CD4-positive, alpha-beta T cell (primary cell): ENCODE measurements at regions not wholly inside any gene's neighbourhood (a gene's known extent, or its start where the extent isn't known, plus 50 kb on each side); places are given as distances from the start of the nearest gene placed in this dataset.

Experiments
- ATAC-seq: fragments of 200-7000 bp; cut with Tn5 transposase; one replicate; pipeline ENCODE4 v1.10.0; 2022; ENCODE audit warnings: mild to moderate bottlenecking; ENCODE audit not compliant: poor library complexity
- CTCF ChIA-PET: fragments of 350-600 bp; sonication (Branson Sonifier 250); formaldehyde crosslinking; loops from one replicate; lab custom pipeline; 2021; ENCODE audit warnings: antibody characterized with exemption, inconsistent platforms; lab: Charles Lee
- POLR2A ChIA-PET: fragments of 350-600 bp; sonication (Branson Sonifier 250); formaldehyde crosslinking; loops from one replicate; lab custom pipeline; 2021; ENCODE audit warnings: antibody characterized with exemption, inconsistent platforms; lab: Charles Lee
- DNase-seq, 14 experiments: peaks; one replicate each; pipeline ENCODE4 v3.0.0-alpha.2; 2013 to 2020; ENCODE audit warnings: mixed read lengths in 2 of 14
- H3K27ac ChIP-seq, 2 donors: one replicate each; pipeline versions ENCODE4 v1.5.1 to v1.7.0; 2013; ENCODE audit warnings: low read length in 2 of 2, low read depth in 1 of 2, mild to moderate bottlenecking in 1 of 2
- H3K27me3 ChIP-seq, 2 experiments: 1 replicate in 1 of 2; 2 replicates in 1 of 2; pipeline versions ENCODE4 v1.6.1 to v1.7.0; 2013; ENCODE audit warnings: low read length in 2 of 2, control low read depth in 1 of 2, mild to moderate bottlenecking in 1 of 2, moderate library complexity in 1 of 2; ENCODE audit not compliant: insufficient read depth in 2 of 2, control insufficient read depth in 1 of 2
- H3K36me3 ChIP-seq: one replicate; pipeline ENCODE4 v1.6.1; 2013; ENCODE audit warnings: low read length, control low read depth; ENCODE audit not compliant: insufficient read depth
- H3K4me1 ChIP-seq: one replicate; pipeline ENCODE4 v1.6.1; 2013; ENCODE audit warnings: low read length, control low read depth; ENCODE audit not compliant: insufficient read depth
- H3K4me3 ChIP-seq: one replicate; pipeline ENCODE4 v1.5.1; 2013; ENCODE audit warnings: mild to moderate bottlenecking, low read length, moderate library complexity
- H3K9me3 ChIP-seq, 2 experiments: 1 replicate in 1 of 2; 2 replicates in 1 of 2; pipeline versions ENCODE4 v1.6.1 to v1.7.0; 2013; ENCODE audit warnings: low read length in 2 of 2, mild to moderate bottlenecking in 2 of 2, control low read depth in 1 of 2, moderate library complexity in 1 of 2; ENCODE audit not compliant: control insufficient read depth in 1 of 2, insufficient read depth in 1 of 2
- H3K27ac Mint-ChIP-seq: one replicate; pipeline ENCODE4 v1.8.0; 2020; ENCODE audit warnings: mixed read lengths
- H3K27me3 Mint-ChIP-seq: one replicate; pipeline ENCODE4 v1.8.0; 2021; ENCODE audit warnings: mixed read lengths
- H3K36me3 Mint-ChIP-seq: one replicate; pipeline ENCODE4 v1.8.0; 2021; ENCODE audit warnings: low read depth, mixed read lengths
- H3K4me1 Mint-ChIP-seq: one replicate; pipeline ENCODE4 v1.8.0; 2021; ENCODE audit warnings: low read depth, mixed read lengths
- H3K4me3 Mint-ChIP-seq: one replicate; pipeline ENCODE4 v1.8.0; 2020; ENCODE audit warnings: mild to moderate bottlenecking, mixed read lengths
- H3K9me3 Mint-ChIP-seq: one replicate; pipeline ENCODE4 v1.8.0; 2020; ENCODE audit warnings: mixed read lengths
- CTCF ChIP-seq: fragments of 200-600 bp; IDR thresholded peaks from one replicate; pipeline ENCODE4 v1.8.0; 2022; ENCODE audit warnings: antibody characterized with exemption, mild to moderate bottlenecking
- intact Hi-C, 2 experiments: fragments of 100-400 bp; cut with DNase I in 1 of 2; cut with micrococcal nuclease in 1 of 2; formaldehyde crosslinking; loops; one replicate each; pipeline versions ENCODE4 v1.15.1 to v1.9.0; 2023 to 2025; cut with DNase I, micrococcal nuclease

- Mint-ChIP-seq H3K36me3 (no peaks in the 10 kb centered on the region), H3K4me1 (no peaks in the 10 kb centered on the region), H3K27me3 (peaks cover 4% of the 10 kb centered on the region)
Observed at GRCh38 chr2:172204309-172204708, 101.6 kb upstream of the DLX2 start.

DNA sequence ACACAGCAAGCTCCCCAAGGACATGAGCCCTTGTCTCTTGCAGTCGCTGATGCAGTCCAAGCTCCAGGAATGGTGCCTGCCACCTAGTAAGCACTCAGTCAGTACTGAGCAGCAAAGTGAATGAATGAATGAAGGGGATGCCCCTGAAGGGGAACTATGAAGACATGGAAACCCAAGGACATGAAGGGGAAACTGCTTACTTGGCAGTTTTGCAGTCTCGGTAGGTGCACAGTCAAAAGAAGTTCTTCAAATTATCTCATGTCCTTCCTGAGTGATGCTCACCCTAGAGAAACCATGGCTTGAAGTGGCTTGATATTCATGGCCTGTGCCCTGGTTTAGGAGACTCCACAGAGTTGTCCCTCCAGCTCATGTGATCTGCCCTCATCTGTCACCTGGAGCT, 102.1 kb upstream of the DLX2 start:
- Histone ChIP-seq H3K9me3 (peaks cover 2 to 9% of the 10 kb centered on the region in 2 experiments), H3K4me3 (no peak overlapping the region), H3K27me3 (no peaks in the 10 kb centered on the region), H3K36me3 (no peaks in the 10 kb centered on the region), H3K4me1 (no peaks in the 10 kb centered on the region), H3K27ac (no peak overlapping the region)
- H3K4me3 Mint-ChIP-seq: no peak overlapping the region
- H3K27me3 Mint-ChIP-seq: peaks cover 4% of the 10 kb centered on the region
- H3K36me3 Mint-ChIP-seq: no peaks in the 10 kb centered on the region
- intact Hi-C loops: no loop called here
- ChIA-PET POLR2A (no interaction called here), CTCF (no interaction called here)
- DNase-seq (no peak), ATAC-seq (no peak)
- no peak overlapping the region for H3K27ac Mint-ChIP-seq
- H3K4me1 Mint-ChIP-seq: no peaks in the 10 kb centered on the region
- no peaks in the 10 kb centered on the region for H3K9me3 Mint-ChIP-seq
- no peak for TF ChIP-seq CTCF

More at GRCh38 chr2:172204309-172204708, 101.6 kb upstream of the DLX2 start:
- no peak overlapping the region for H3K4me3 Mint-ChIP-seq
- Histone ChIP-seq H3K4me3 (no peak overlapping the region), H3K27me3 (no peaks in the 10 kb centered on the region), H3K27ac (no peak overlapping the region), H3K4me1 (no peaks in the 10 kb centered on the region), H3K36me3 (no peaks in the 10 kb centered on the region), H3K9me3 (peaks cover 6 to 9% of the 10 kb centered on the region in 2 experiments)
- TF ChIP-seq CTCF: no peak
- H3K27ac Mint-ChIP-seq: no peak overlapping the region
- intact Hi-C loops: no loop called here
- no peaks in the 10 kb centered on the region for H3K9me3 Mint-ChIP-seq
- ATAC-seq (no peak), DNase-seq (no peak)
- CTCF ChIA-PET: no interaction called here
- POLR2A ChIA-PET: no interaction called here

- DNase-seq (no peak), ATAC-seq (no peak)
- TF ChIP-seq CTCF: no peak
- Histone ChIP-seq H3K4me3 (no peak overlapping the region), H3K4me1 (no peaks in the 10 kb centered on the region), H3K36me3 (no peaks in the 10 kb centered on the region), H3K9me3 (peaks cover 0 to 4% of the 10 kb centered on the region in 2 experiments), H3K27ac (no peak overlapping the region), H3K27me3 (no peaks in the 10 kb centered on the region)
- no peaks in the 10 kb centered on the region for H3K9me3 Mint-ChIP-seq
- H3K27me3 Mint-ChIP-seq: peaks cover 4% of the 10 kb centered on the region
- ChIA-PET POLR2A (no interaction called here), CTCF (no interaction called here)
- no peaks in the 10 kb centered on the region for H3K36me3 Mint-ChIP-seq
- no peaks in the 10 kb centered on the region for H3K4me1 Mint-ChIP-seq
- no peak overlapping the region for H3K27ac Mint-ChIP-seq
- no peak overlapping the region for H3K4me3 Mint-ChIP-seq
- intact Hi-C loops: no loop called here
Observed at GRCh38 chr2:172205292-172205691, 102.6 kb upstream of the DLX2 start.
